OCI-LY3 (cell line): ENCODE measurements at regions not wholly inside any gene's neighbourhood (a gene's known extent, or its start where the extent isn't known, plus 50 kb on each side); places are given as distances from the start of the nearest gene placed in this dataset.

Experiments
- H2AFZ ChIP-seq: fragments of 200-600, 300-600 bp; shearing (Covaris generic); 2 replicates; pipeline ENCODE4 v1.6.0; 2014; ENCODE audit warnings: antibody characterized with exemption, low read depth, low read length
- H3K27ac ChIP-seq: fragments of 200-600, 300-600 bp; sonication (generic); 2 replicates; pipeline ENCODE4 v1.5.1; 2014; ENCODE audit warnings: mild to moderate bottlenecking, low read length, moderate library complexity, mixed read lengths
- H3K27me3 ChIP-seq: fragments of 200-600, 300-600 bp; sonication (generic); 2 replicates; pipeline ENCODE4 v1.6.1; 2014; ENCODE audit warnings: low read depth, low read length, mixed read lengths
- H3K36me3 ChIP-seq: fragments of 200-600, 300-600 bp; sonication (generic); replicated peaks from 2 replicates; pipeline ENCODE3; 2014; ENCODE audit warnings: low read depth, low read length, mixed read lengths
- H3K4me1 ChIP-seq: fragments of 300-600, 200-600 bp; sonication (generic); 2 replicates; pipeline ENCODE4 v1.6.1; 2014; ENCODE audit warnings: low read length, mixed read lengths
- H3K4me2 ChIP-seq: fragments of 200-600, 300-600 bp; sonication (generic); 2 replicates; pipeline ENCODE4 v1.6.1; 2014; ENCODE audit warnings: low read length, mixed read lengths
- H3K4me3 ChIP-seq: fragments of 300-600, 200-600 bp; sonication (generic); 2 replicates; pipeline ENCODE4 v1.5.1; 2014; ENCODE audit warnings: antibody characterized with exemption, mild to moderate bottlenecking, low read length, moderate library complexity
- H3K79me2 ChIP-seq: fragments of 300-600, 200-600 bp; shearing (Covaris generic); 2 replicates; pipeline ENCODE4 v1.6.1; 2014; ENCODE audit warnings: mild to moderate bottlenecking, low read length, mixed read lengths
- H3K9ac ChIP-seq: fragments of 300-600, 200-600 bp; shearing (Covaris generic); 2 replicates; pipeline ENCODE4 v1.6.0; 2014; ENCODE audit warnings: mild to moderate bottlenecking, low read length, moderate library complexity
- H3K9me3 ChIP-seq: fragments of 200-600, 300-600 bp; shearing (Covaris generic); 2 replicates; pipeline ENCODE4 v1.6.1; 2014; ENCODE audit warnings: low read length, mixed read lengths; ENCODE audit not compliant: insufficient read depth
- H4K20me1 ChIP-seq: fragments of 200-600, 300-600 bp; sonication (generic); 2 replicates; pipeline ENCODE4 v1.6.1; 2016; ENCODE audit warnings: low read length, mixed read lengths; ENCODE audit not compliant: insufficient read depth
- EZH2phosphoT487 ChIP-seq: fragments of 200-600 bp; shearing (Covaris generic); IDR thresholded peaks from 2 replicates; pipeline ENCODE4 v1.6.1; 2018; ENCODE audit warnings: antibody characterized with exemption, mixed run types, low read depth
- TF ChIP-seq, protein P1 (sequence below): fragments of 200-600, 300-600 bp; sonication (generic); IDR thresholded peaks from 2 replicates; pipeline ENCODE4 v1.5.1; 2014; ENCODE audit warnings: antibody characterized with exemption, low read length, low read depth

DNA sequence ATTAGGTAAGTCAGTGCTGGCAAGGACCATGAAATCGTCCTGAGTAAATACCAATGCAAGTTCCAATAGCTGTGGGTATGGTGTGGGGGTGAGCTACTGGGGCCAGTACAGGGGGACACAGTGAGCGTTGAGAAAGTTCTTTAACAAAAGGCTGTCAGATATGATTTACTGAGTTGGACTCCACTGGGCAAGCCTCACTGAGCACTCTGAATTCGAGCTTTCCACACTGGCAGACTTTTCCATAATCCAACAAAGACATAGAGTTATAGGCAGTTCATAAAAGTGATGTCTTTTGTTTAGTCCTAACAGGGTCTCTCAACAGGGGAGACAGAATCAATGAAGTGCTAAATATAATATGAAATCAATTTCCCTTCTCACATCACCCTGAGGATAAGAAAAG lies 489.0 kb downstream of the KCNJ2 start:
- no peak overlapping the region for H2AFZ ChIP-seq
- peaks cover 9% of the 10 kb centered on the region for H3K4me1 ChIP-seq
- no peaks in the 10 kb centered on the region for H3K27me3 ChIP-seq
- no peak overlapping the region for H3K9ac ChIP-seq
- no peak overlapping the region for H3K4me2 ChIP-seq
- H3K79me2 ChIP-seq: no peaks in the 10 kb centered on the region
- no peaks in the 10 kb centered on the region for H4K20me1 ChIP-seq
- TF ChIP-seq EZH2phosphoT487: no peak
- TF ChIP-seq, protein P1, sequence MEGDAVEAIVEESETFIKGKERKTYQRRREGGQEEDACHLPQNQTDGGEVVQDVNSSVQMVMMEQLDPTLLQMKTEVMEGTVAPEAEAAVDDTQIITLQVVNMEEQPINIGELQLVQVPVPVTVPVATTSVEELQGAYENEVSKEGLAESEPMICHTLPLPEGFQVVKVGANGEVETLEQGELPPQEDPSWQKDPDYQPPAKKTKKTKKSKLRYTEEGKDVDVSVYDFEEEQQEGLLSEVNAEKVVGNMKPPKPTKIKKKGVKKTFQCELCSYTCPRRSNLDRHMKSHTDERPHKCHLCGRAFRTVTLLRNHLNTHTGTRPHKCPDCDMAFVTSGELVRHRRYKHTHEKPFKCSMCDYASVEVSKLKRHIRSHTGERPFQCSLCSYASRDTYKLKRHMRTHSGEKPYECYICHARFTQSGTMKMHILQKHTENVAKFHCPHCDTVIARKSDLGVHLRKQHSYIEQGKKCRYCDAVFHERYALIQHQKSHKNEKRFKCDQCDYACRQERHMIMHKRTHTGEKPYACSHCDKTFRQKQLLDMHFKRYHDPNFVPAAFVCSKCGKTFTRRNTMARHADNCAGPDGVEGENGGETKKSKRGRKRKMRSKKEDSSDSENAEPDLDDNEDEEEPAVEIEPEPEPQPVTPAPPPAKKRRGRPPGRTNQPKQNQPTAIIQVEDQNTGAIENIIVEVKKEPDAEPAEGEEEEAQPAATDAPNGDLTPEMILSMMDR: no peak
- no peaks in the 10 kb centered on the region for H3K9me3 ChIP-seq
- no peak overlapping the region for H3K4me3 ChIP-seq
- no peak overlapping the region for H3K27ac ChIP-seq
- H3K36me3 ChIP-seq: no peaks in the 10 kb centered on the region

DNA sequence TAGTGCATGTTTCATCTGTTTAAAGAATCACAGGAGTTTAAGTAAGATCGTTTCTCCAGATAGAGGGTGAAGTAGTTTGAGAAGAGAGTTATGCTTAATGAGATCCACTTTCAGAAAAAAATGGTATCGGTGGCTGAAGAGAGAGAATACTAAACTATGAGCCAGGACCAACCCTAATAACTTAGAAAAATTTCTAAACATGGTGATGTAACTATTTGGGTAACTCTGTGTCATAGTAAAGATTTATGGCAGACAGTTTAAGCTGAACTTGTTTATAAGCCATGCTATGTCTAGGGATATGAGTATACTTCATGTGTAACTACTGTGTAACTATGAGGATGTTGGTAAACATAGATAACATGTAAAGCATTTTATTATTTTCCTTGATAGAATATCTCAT lies 489.5 kb downstream of the KCNJ2 start:
- Histone ChIP-seq H3K79me2 (no peaks in the 10 kb centered on the region), H3K36me3 (no peaks in the 10 kb centered on the region), H3K27me3 (no peaks in the 10 kb centered on the region), H4K20me1 (no peaks in the 10 kb centered on the region), H3K27ac (no peak overlapping the region), H3K9ac (no peak overlapping the region), H3K4me1 (peaks cover 9% of the 10 kb centered on the region), H2AFZ (no peak overlapping the region), H3K4me3 (no peak overlapping the region), H3K9me3 (no peaks in the 10 kb centered on the region), H3K4me2 (no peak overlapping the region)
- TF ChIP-seq, protein P1: no peak
- TF ChIP-seq EZH2phosphoT487: no peak

DNA sequence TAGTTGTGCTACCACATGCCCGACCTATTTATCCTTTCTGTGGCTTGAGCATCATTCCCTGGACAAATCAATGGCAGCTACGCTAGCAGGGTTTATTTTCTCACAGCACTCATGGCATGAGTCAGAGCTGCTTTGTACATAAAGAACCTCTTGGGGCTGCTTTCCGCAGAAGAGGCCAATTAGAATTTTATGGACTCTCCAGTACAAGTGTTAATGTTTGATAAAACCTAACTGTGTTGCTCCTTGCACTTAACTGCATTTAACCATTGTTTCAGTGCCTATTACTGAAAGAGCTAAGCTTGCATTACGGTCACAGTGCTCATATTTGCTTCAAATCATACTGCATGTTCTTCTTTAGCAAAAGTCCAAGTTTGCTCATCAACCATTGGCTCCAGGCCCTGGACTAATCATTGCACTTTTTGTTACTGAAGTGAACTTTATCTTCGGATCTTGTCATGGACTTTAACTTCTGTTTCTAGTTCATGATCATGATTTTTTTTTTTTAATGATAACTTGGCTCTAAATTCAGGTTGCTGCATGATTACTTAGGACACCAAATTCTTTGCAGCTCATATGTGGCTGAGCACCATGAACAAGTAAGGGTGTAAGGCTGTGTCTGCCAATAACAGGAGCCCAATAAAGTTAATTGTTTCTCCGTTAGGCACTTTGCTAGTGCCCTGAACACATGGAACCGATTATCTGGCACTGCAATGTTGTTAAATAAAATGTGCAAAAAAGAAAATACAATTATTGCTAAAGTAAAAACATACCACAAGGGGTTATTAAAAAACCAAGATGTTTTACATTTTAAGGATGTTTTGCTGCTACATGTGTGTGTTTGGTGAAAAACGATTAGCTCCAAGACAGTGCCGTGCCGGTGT lies 492.2 kb downstream of the KCNJ2 start:
- H3K79me2 ChIP-seq: no peaks in the 10 kb centered on the region
- no peaks in the 10 kb centered on the region for H3K27me3 ChIP-seq
- TF ChIP-seq, protein P1: no peak
- no peak for TF ChIP-seq EZH2phosphoT487
- H3K4me3 ChIP-seq: no peak overlapping the region
- H3K27ac ChIP-seq: no peak overlapping the region
- no peaks in the 10 kb centered on the region for H3K4me1 ChIP-seq
- no peaks in the 10 kb centered on the region for H3K9me3 ChIP-seq
- H3K36me3 ChIP-seq: no peaks in the 10 kb centered on the region
- H2AFZ ChIP-seq: no peak overlapping the region
- H3K9ac ChIP-seq: no peak overlapping the region
- no peaks in the 10 kb centered on the region for H4K20me1 ChIP-seq
- H3K4me2 ChIP-seq: no peak overlapping the region

DNA sequence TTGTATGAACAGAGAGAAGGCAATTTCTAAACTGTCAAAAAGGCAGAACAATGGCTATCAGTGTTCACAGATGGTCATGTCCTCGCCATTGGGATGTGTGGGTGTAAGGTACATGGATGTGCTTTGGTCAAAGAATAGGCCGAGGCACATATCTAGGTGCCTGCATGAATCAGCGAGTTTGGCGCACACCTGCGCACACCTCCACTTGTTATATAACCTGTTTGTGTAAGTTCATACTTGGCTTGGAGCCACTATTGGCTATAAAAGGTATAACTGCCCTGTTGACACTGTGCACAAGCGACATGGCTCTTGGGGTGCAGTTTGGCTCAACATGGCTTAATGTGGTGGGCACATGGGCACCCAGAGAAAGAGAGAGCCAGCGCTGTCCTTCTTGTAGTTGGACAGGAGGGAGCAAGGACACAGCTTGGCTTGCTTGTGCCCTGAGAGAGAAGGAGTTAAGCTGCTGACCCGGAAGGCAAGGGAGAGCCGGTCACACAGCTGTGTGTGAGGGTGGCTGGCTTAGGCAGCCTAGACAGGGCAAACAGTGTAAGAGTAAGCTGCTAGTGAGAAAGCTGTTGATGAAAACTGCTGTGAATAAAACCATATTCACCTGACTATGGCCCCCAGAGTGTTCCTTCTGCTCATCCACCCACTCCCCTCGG lies 499.1 kb downstream of the KCNJ2 start:
- Histone ChIP-seq H3K4me2 (no peak overlapping the region), H3K4me1 (no peaks in the 10 kb centered on the region), H2AFZ (no peak overlapping the region), H3K4me3 (no peak overlapping the region), H3K36me3 (no peaks in the 10 kb centered on the region), H3K27ac (no peak overlapping the region), H3K27me3 (no peaks in the 10 kb centered on the region), H3K79me2 (no peaks in the 10 kb centered on the region), H3K9me3 (no peaks in the 10 kb centered on the region), H3K9ac (no peak overlapping the region), H4K20me1 (no peaks in the 10 kb centered on the region)
- TF ChIP-seq, protein P1: no peak
- TF ChIP-seq EZH2phosphoT487: no peak
